ENCODE measurements at regions not wholly inside any gene's neighbourhood (a gene's known extent, or its start where the extent isn't known, plus 50 kb on each side); places are given as distances from the start of the nearest gene placed in this dataset.

GRCh38 chrX:97668126-97668525 lies 784.4 kb downstream of the RPA4 start:
- no peak overlapping the region for H3K23ac ChIP-seq (ENCODE audit: insufficient read length, low read depth, low read length)
- no peak overlapping the region for H2AFZ ChIP-seq (ENCODE audit: low read length)
- no peak overlapping the region for H2AK5ac ChIP-seq (ENCODE audit: insufficient read length, low read length)
- H2BK15ac ChIP-seq (ENCODE audit: low read depth, low read length), result no peak overlapping the region
- H4K5ac ChIP-seq (ENCODE audit: insufficient read length, low read depth, low read length), result no peak overlapping the region
- H4K91ac ChIP-seq (ENCODE audit: insufficient read length, low read depth, low read length), result no peak overlapping the region
- H3K4me1 Mint-ChIP-seq, result peaks cover 3 to 7% of the 10 kb centered on the region in 2 experiments; a peak in 1 of 4 replicates
- H2BK20ac ChIP-seq (ENCODE audit: low read depth, low read length, poor library complexity, severe bottlenecking), result no peak overlapping the region
- no peaks in the 10 kb centered on the region for H3K9me3 Mint-ChIP-seq
- no peak overlapping the region for H3K14ac ChIP-seq (ENCODE audit: insufficient read depth, low read length)
- no peak overlapping the region for H3K27ac Mint-ChIP-seq
- no peaks in the 10 kb centered on the region for H3K79me2 ChIP-seq (ENCODE audit: insufficient read depth, low read length)
- no peaks in the 10 kb centered on the region for H3K4me1 ChIP-seq (ENCODE audit: insufficient read depth, low read length)
- H3K27ac ChIP-seq (ENCODE audit: insufficient read length, low read depth, low read length), result no peak overlapping the region
- H3K56ac ChIP-seq (ENCODE audit: insufficient read length, low read depth, low read length), result no peak overlapping the region
- DNase-seq, result no peak
- no peak for TF ChIP-seq CTCF (conservative IDR thresholded peaks at IDR 0.05)
- no peak overlapping the region for H3K4me3 Mint-ChIP-seq
- H3K18ac ChIP-seq (ENCODE audit: insufficient read length, low read depth, low read length), result no peak overlapping the region
- no peak overlapping the region for H3T11ph ChIP-seq (ENCODE audit: low read length)
- no peak overlapping the region for H3K9ac ChIP-seq (ENCODE audit: extremely low read depth, insufficient read length, low read length)
- no peaks in the 10 kb centered on the region for H3K9me3 ChIP-seq (ENCODE audit: control insufficient read depth, low read depth, low read length)
- H2BK5ac ChIP-seq (ENCODE audit: insufficient read length, low read length), result no peak overlapping the region
- H3K4me2 ChIP-seq (ENCODE audit: insufficient read depth, insufficient read length, low read length), result no peak overlapping the region
- no peaks in the 10 kb centered on the region for H3K27me3 Mint-ChIP-seq (ENCODE audit: low read depth)
- no CpG with 5 or more reads among the region's 2 CpGs for WGBS (ENCODE audit: extremely low coverage, insufficient read length, low lambda C conversion rate)
- no peaks in the 10 kb centered on the region for H3K23me2 ChIP-seq (ENCODE audit: insufficient read length, low read depth, low read length, poor library complexity, severe bottlenecking)
- no peak overlapping the region for H2BK120ac ChIP-seq (ENCODE audit: low read depth, low read length, poor library complexity, severe bottlenecking)
- no peaks in the 10 kb centered on the region for H4K20me1 ChIP-seq (ENCODE audit: control insufficient read depth, insufficient read depth, insufficient read length)
- H3K36me3 Mint-ChIP-seq (ENCODE audit: insufficient read depth in 1 of 3, low read depth in 3 of 3), result no peaks in the 10 kb centered on the region
- H3K4ac ChIP-seq (ENCODE audit: low read depth, low read length), result no peak overlapping the region
- no peaks in the 10 kb centered on the region for H3K79me1 ChIP-seq (ENCODE audit: insufficient read depth, low read depth, low read length, poor library complexity, severe bottlenecking)
- H3K27me3 ChIP-seq (ENCODE audit: insufficient read depth, low read length), result no peaks in the 10 kb centered on the region
- no peak overlapping the region for H4K8ac ChIP-seq (replicated peaks; ENCODE audit: insufficient read length, low read depth, low read length)
- no peak overlapping the region for H2BK12ac ChIP-seq (ENCODE audit: insufficient read length, low read depth, low read length)

Measured in H9 (cell line).